HL-60 (cell line): ENCODE measurements at regions not wholly inside any gene's neighbourhood (a gene's known extent, or its start where the extent isn't known, plus 50 kb on each side); places are given as distances from the start of the nearest gene placed in this dataset.
A peak's percentile ranks its signal among the peaks of the same experiment; 100 is the strongest.
"Not testable (repeated sequence)": the region's sequence is repeated elsewhere in the genome, so short reads cannot be mapped to it uniquely, and the experiment has no call there.

Source experiments
- DNase-seq, 2 experiments: peaks; one replicate each; pipeline ENCODE4 v3.0.0-alpha.2; 2010 to 2020; ENCODE audit warnings: low read depth in 1 of 2, low spot score in 1 of 2
- H3K27ac ChIP-seq: fragments of 250-450 bp; sonication (Bioruptor Pico); replicated peaks from 2 replicates; pipeline ENCODE4 v1.5.1; 2020; ENCODE audit warnings: mild to moderate bottlenecking, moderate library complexity
- H3K27me3 ChIP-seq: fragments of 250-450 bp; sonication (Bioruptor Pico); 2 replicates; pipeline ENCODE4 v1.5.1; 2021; ENCODE audit warnings: mild to moderate bottlenecking, moderate library complexity; ENCODE audit not compliant: insufficient read depth, poor library complexity, severe bottlenecking
- H3K4me3 ChIP-seq: replicated peaks from 2 replicates; pipeline ENCODE4 v1.5.1; 2011; ENCODE audit warnings: mild to moderate bottlenecking, control low read depth, low read length; ENCODE audit not compliant: insufficient read depth
- GABPA ChIP-seq: IDR thresholded peaks from 2 replicates; pipeline ENCODE4 v1.6.1; 2012; ENCODE audit warnings: low read depth
- POLR2AphosphoS5 ChIP-seq: IDR thresholded peaks from 2 replicates; pipeline ENCODE4 v1.6.1; 2012; ENCODE audit warnings: low read depth
- SPI1 ChIP-seq: IDR thresholded peaks from 2 replicates; pipeline ENCODE4 v1.6.1; 2012; ENCODE audit warnings: low read depth, mild to moderate bottlenecking, borderline replicate concordance
- TF ChIP-seq, protein P1 (sequence below): IDR thresholded peaks from 2 replicates; pipeline ENCODE4 v1.6.1; 2012; ENCODE audit warnings: low read depth; ENCODE audit not compliant: insufficient replicate concordance
- TF ChIP-seq, protein P2 (sequence below): IDR thresholded peaks from one replicate; pipeline ENCODE4 v1.5.1; 2011; ENCODE audit warnings: low read length, control low read depth, inconsistent platforms; ENCODE audit not compliant: insufficient read depth

DNA sequence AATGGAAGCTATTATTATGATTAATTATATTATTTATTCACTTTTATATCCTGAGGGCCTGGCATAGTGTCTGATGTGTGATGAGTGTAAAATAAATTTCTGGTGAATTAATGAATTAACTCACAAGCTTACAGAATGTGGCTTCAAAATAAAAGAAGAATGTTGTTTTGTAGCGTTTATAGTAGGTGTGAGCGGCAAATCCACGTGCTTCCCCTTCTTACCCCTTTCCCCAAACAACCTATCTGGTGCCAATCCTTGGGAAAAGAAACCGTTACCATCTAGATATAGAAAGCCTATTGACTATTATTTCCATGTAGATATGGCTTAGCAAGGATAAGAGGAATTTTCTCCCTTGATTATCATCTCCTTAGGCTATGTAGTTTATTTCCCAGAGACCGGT lies 144.6 kb upstream of the CITED2 start:
- Histone ChIP-seq H3K27ac (peak overlapping the region; percentile 77), H3K27me3 (no peaks in the 10 kb centered on the region), H3K4me3 (no peak overlapping the region)
- no peak for DNase-seq
- no peak for TF ChIP-seq POLR2AphosphoS5
- TF ChIP-seq SPI1: no peak
- TF ChIP-seq, protein P1, sequence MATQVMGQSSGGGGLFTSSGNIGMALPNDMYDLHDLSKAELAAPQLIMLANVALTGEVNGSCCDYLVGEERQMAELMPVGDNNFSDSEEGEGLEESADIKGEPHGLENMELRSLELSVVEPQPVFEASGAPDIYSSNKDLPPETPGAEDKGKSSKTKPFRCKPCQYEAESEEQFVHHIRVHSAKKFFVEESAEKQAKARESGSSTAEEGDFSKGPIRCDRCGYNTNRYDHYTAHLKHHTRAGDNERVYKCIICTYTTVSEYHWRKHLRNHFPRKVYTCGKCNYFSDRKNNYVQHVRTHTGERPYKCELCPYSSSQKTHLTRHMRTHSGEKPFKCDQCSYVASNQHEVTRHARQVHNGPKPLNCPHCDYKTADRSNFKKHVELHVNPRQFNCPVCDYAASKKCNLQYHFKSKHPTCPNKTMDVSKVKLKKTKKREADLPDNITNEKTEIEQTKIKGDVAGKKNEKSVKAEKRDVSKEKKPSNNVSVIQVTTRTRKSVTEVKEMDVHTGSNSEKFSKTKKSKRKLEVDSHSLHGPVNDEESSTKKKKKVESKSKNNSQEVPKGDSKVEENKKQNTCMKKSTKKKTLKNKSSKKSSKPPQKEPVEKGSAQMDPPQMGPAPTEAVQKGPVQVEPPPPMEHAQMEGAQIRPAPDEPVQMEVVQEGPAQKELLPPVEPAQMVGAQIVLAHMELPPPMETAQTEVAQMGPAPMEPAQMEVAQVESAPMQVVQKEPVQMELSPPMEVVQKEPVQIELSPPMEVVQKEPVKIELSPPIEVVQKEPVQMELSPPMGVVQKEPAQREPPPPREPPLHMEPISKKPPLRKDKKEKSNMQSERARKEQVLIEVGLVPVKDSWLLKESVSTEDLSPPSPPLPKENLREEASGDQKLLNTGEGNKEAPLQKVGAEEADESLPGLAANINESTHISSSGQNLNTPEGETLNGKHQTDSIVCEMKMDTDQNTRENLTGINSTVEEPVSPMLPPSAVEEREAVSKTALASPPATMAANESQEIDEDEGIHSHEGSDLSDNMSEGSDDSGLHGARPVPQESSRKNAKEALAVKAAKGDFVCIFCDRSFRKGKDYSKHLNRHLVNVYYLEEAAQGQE: no peak

DNA sequence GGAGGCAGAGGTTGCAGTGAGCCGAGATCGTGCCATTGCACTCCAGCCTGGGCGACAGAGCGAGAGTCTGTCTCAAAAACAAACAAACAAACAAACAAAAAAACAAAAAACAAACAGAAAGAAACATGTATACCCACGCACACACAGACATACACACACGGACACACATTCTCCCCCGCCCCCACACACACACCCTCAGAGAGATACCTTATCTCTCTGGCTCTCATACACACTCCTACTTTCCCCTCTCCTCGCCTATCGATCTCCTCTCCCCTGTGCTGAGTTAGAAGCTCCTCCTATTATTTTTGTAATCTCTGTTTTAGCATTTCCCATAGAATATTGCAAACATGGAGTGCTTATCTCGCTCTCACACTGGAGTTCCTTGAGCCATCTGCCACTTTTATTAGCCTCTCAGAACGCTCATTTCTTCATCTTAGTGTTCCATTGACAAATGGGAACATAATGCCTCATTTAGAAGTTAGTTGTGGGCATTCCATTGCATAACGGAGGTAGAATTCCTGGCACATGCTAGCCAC lies 144.2 kb upstream of the CITED2 start:
- H3K27me3 ChIP-seq: no peaks in the 10 kb centered on the region
- no peak for DNase-seq
- no peak for TF ChIP-seq GABPA
- TF ChIP-seq, protein P1: no peak
- no peak for TF ChIP-seq SPI1
- no peak overlapping the region for H3K4me3 ChIP-seq
- H3K27ac ChIP-seq: peak overlapping the region; percentile 77

DNA sequence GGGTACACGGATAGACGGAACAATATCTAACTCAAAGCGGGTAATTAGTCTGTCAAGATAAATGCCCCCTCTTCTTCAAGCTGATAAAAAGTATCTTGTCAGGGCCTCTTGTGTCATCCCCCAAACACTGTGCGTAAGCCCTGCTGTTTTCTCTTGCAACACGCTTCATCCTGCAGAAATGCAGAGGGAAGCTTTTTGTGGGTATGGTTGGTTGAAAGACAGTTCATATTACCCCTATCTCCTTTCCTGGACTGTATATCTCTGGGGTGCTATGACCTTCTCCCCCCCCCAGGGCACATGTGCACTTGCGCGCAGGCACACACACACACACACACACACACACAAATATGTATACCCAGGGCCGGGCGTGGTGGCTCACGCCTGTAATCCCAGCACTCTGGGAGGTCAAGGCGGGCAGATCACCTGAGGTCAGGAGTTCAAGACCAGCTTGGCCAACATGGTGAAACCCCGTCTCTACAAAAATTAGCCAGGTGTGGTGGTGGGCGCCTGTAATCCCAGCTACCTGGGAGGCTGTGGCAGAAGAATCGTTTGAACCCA lies 143.6 kb upstream of the CITED2 start:
- DNase-seq: peak; percentile 55 to 89
- not testable (repeated sequence) for H3K4me3 ChIP-seq, H3K27me3 ChIP-seq
- TF ChIP-seq POLR2AphosphoS5: 0 out of 2 replicates have a peak, but pooled peaks have one; percentile 26
- H3K27ac ChIP-seq: peak overlapping the region; percentile 77

DNA sequence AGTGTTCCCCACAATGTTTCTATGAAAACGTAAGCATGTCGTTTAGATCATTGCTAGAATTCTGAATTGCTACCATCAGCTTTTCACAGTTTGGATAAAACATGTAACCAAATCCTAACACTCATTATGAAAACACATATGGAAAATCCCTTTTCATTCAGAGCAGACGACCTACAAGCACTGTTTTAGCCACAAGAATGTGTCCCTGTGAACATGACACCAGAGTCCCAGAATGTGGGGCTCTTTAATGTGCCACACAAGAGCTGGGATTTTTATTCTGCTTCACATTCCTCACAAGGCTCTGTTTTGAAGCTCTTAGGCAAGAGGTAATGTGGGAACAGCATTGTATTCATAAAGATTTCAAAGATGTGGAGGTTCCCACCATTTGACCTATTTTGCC lies 141.1 kb upstream of the CITED2 start:
- no peak overlapping the region for H3K27ac ChIP-seq
- no peaks in the 10 kb centered on the region for H3K27me3 ChIP-seq
- TF ChIP-seq, protein P1: no peak
- TF ChIP-seq SPI1 (no peak), POLR2AphosphoS5 (no peak), GABPA (no peak)
- TF ChIP-seq, protein P2, sequence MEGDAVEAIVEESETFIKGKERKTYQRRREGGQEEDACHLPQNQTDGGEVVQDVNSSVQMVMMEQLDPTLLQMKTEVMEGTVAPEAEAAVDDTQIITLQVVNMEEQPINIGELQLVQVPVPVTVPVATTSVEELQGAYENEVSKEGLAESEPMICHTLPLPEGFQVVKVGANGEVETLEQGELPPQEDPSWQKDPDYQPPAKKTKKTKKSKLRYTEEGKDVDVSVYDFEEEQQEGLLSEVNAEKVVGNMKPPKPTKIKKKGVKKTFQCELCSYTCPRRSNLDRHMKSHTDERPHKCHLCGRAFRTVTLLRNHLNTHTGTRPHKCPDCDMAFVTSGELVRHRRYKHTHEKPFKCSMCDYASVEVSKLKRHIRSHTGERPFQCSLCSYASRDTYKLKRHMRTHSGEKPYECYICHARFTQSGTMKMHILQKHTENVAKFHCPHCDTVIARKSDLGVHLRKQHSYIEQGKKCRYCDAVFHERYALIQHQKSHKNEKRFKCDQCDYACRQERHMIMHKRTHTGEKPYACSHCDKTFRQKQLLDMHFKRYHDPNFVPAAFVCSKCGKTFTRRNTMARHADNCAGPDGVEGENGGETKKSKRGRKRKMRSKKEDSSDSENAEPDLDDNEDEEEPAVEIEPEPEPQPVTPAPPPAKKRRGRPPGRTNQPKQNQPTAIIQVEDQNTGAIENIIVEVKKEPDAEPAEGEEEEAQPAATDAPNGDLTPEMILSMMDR: no peak
- no peak overlapping the region for H3K4me3 ChIP-seq
- no peak for DNase-seq
